ENCODE measurements at regions not wholly inside any gene's neighbourhood (a gene's known extent, or its start where the extent isn't known, plus 50 kb on each side); places are given as distances from the start of the nearest gene placed in this dataset.

GRCh38 chr12:89264837-89265236 lies 87.5 kb downstream of the DUSP6 start:
- no peak overlapping the region for H3K27ac ChIP-seq (ENCODE audit: low read depth, low read length)
- no peaks in the 10 kb centered on the region for H3K27me3 ChIP-seq (ENCODE audit: insufficient read depth, low read length)
- no peaks in the 10 kb centered on the region for H3K27me3 Mint-ChIP-seq
- no peak overlapping the region for H3K27ac Mint-ChIP-seq
- no peaks in the 10 kb centered on the region for H3K36me3 Mint-ChIP-seq
- DNase-seq: no peak
- no peaks in the 10 kb centered on the region for H3K4me1 Mint-ChIP-seq
- H3K36me3 ChIP-seq (ENCODE audit: insufficient read depth, low read length): no peaks in the 10 kb centered on the region
- H3K4me1 ChIP-seq (ENCODE audit: insufficient read depth, low read length): no peaks in the 10 kb centered on the region
- H3K4me3 Mint-ChIP-seq: no peak overlapping the region
- no peaks in the 10 kb centered on the region for H3K9me3 ChIP-seq (ENCODE audit: control insufficient read depth in 1 of 2, low read length in 2 of 2)
- intact Hi-C loops (cut with micrococcal nuclease): no loop called here
- ChIA-PET CTCF (ENCODE audit: partially characterized antibody) (no interaction called here), POLR2A (ENCODE audit: partially characterized antibody) (no interaction called here)
- H3K4me3 ChIP-seq (ENCODE audit: low read length in 2 of 2): no peak overlapping the region
- H3K9me3 Mint-ChIP-seq: no peaks in the 10 kb centered on the region

- Histone ChIP-seq H3K4me3 (ENCODE audit: low read length in 2 of 2) (no peak overlapping the region), H3K9me3 (ENCODE audit: control insufficient read depth in 1 of 2, low read length in 2 of 2) (no peaks in the 10 kb centered on the region), H3K27ac (ENCODE audit: low read depth, low read length) (no peak overlapping the region), H3K4me1 (ENCODE audit: insufficient read depth, low read length) (no peaks in the 10 kb centered on the region), H3K27me3 (ENCODE audit: insufficient read depth, low read length) (no peaks in the 10 kb centered on the region), H3K36me3 (ENCODE audit: insufficient read depth, low read length) (no peaks in the 10 kb centered on the region)
- ChIA-PET CTCF (ENCODE audit: partially characterized antibody) (no interaction called here), POLR2A (ENCODE audit: partially characterized antibody) (no interaction called here)
- intact Hi-C loops (cut with micrococcal nuclease): no loop called here
- Mint-ChIP-seq H3K9me3 (no peaks in the 10 kb centered on the region), H3K27ac (no peak overlapping the region), H3K4me1 (no peaks in the 10 kb centered on the region), H3K4me3 (no peak overlapping the region), H3K36me3 (no peaks in the 10 kb centered on the region), H3K27me3 (no peaks in the 10 kb centered on the region)
- no peak for DNase-seq
Observed at GRCh38 chr12:89263900-89264299, 88.4 kb downstream of the DUSP6 start.

GRCh38 chr12:89262855-89263552 lies 89.3 kb downstream of the DUSP6 start:
- peaks cover 0 to 8% (median under 1%) of the 10 kb centered on the region in 8 donors for H3K9me3 Mint-ChIP-seq
- no peak overlapping the region for H3K27ac Mint-ChIP-seq
- no peaks in the 10 kb centered on the region for H3K36me3 ChIP-seq (ENCODE audit: insufficient read depth, low read length)
- CTCF ChIA-PET (ENCODE audit: partially characterized antibody): interaction anchor here (0.9 kb wide), 1 partner anchor 18 kb away, joined by 3 read pairs; no protein-coding TSS in a partner anchor
- no peak overlapping the region for H3K27ac ChIP-seq (ENCODE audit: low read depth, low read length)
- no peaks in the 10 kb centered on the region for H3K36me3 Mint-ChIP-seq
- H3K4me3 ChIP-seq (ENCODE audit: low read length in 2 of 2): no peak overlapping the region
- H3K27me3 Mint-ChIP-seq: no peaks in the 10 kb centered on the region
- no peaks in the 10 kb centered on the region for H3K9me3 ChIP-seq (ENCODE audit: control insufficient read depth in 1 of 2, low read length in 2 of 2)
- H3K4me3 Mint-ChIP-seq: no peak overlapping the region
- no peaks in the 10 kb centered on the region for H3K4me1 Mint-ChIP-seq
- intact Hi-C loops (cut with micrococcal nuclease): no loop called here
- no peaks in the 10 kb centered on the region for H3K27me3 ChIP-seq (ENCODE audit: insufficient read depth, low read length)
- DNase-seq: no peak
- H3K4me1 ChIP-seq (ENCODE audit: insufficient read depth, low read length): no peaks in the 10 kb centered on the region
- POLR2A ChIA-PET (ENCODE audit: partially characterized antibody): no interaction called here

GRCh38 chr12:89261982-89262381 lies 90.3 kb downstream of the DUSP6 start:
- H3K9me3 ChIP-seq (ENCODE audit: control insufficient read depth in 1 of 2, low read length in 2 of 2): no peaks in the 10 kb centered on the region
- H3K36me3 ChIP-seq (ENCODE audit: insufficient read depth, low read length): no peaks in the 10 kb centered on the region
- Mint-ChIP-seq H3K4me1 (peaks cover 0 to 3% (median under 1%) of the 10 kb centered on the region in 4 donors), H3K4me3 (no peak overlapping the region), H3K36me3 (no peaks in the 10 kb centered on the region), H3K27me3 (no peaks in the 10 kb centered on the region), H3K27ac (no peak overlapping the region), H3K9me3 (peaks cover 0 to 8% (median 2%) of the 10 kb centered on the region in 8 donors)
- no peak for DNase-seq
- H3K4me3 ChIP-seq (ENCODE audit: low read length in 2 of 2): no peak overlapping the region
- no peaks in the 10 kb centered on the region for H3K4me1 ChIP-seq (ENCODE audit: insufficient read depth, low read length)
- no peak overlapping the region for H3K27ac ChIP-seq (ENCODE audit: low read depth, low read length)
- H3K27me3 ChIP-seq (ENCODE audit: insufficient read depth, low read length): no peaks in the 10 kb centered on the region
- intact Hi-C loops (cut with micrococcal nuclease): no loop called here
- POLR2A ChIA-PET (ENCODE audit: partially characterized antibody): no interaction called here
- CTCF ChIA-PET (ENCODE audit: partially characterized antibody): interaction anchor here (0.9 to 1.7 kb wide), 2 partner anchors 8 to 17 kb away, joined by 3 to 6 read pairs; no protein-coding TSS in a partner anchor

- Histone ChIP-seq H3K27ac (ENCODE audit: low read depth, low read length) (no peak overlapping the region), H3K36me3 (ENCODE audit: insufficient read depth, low read length) (no peaks in the 10 kb centered on the region), H3K9me3 (ENCODE audit: control insufficient read depth in 1 of 2, low read length in 2 of 2) (no peaks in the 10 kb centered on the region), H3K4me1 (ENCODE audit: insufficient read depth, low read length) (no peaks in the 10 kb centered on the region), H3K4me3 (ENCODE audit: low read length in 2 of 2) (no peak overlapping the region), H3K27me3 (ENCODE audit: insufficient read depth, low read length) (no peaks in the 10 kb centered on the region)
- ChIA-PET POLR2A (ENCODE audit: partially characterized antibody) (no interaction called here), CTCF (ENCODE audit: partially characterized antibody) (interaction anchor here (0.9 to 1.7 kb wide), 2 partner anchors 9 to 16 kb away, joined by 3 to 6 read pairs; no protein-coding TSS in a partner anchor)
- H3K9me3 Mint-ChIP-seq: peaks cover 0 to 8% (median 2%) of the 10 kb centered on the region in 8 donors
- intact Hi-C loops (cut with micrococcal nuclease): no loop called here
- no peak for DNase-seq
- peak overlapping the region in 1 of 7 donors; percentile 13 for H3K27ac Mint-ChIP-seq
- H3K4me1 Mint-ChIP-seq: peaks cover 0 to 4% (median under 1%) of the 10 kb centered on the region in 4 donors
- H3K36me3 Mint-ChIP-seq: no peaks in the 10 kb centered on the region
- no peak overlapping the region for H3K4me3 Mint-ChIP-seq
- no peaks in the 10 kb centered on the region for H3K27me3 Mint-ChIP-seq
Observed at GRCh38 chr12:89260841-89261637, 91.3 kb downstream of the DUSP6 start.

GRCh38 chr12:89259821-89260220 lies 92.5 kb downstream of the DUSP6 start:
- Histone ChIP-seq H3K4me1 (ENCODE audit: insufficient read depth, low read length) (no peaks in the 10 kb centered on the region), H3K4me3 (ENCODE audit: low read length in 2 of 2) (no peak overlapping the region), H3K36me3 (ENCODE audit: insufficient read depth, low read length) (no peaks in the 10 kb centered on the region), H3K27me3 (ENCODE audit: insufficient read depth, low read length) (no peaks in the 10 kb centered on the region), H3K9me3 (ENCODE audit: control insufficient read depth in 1 of 2, low read length in 2 of 2) (no peaks in the 10 kb centered on the region), H3K27ac (ENCODE audit: low read depth, low read length) (no peak overlapping the region)
- CTCF ChIA-PET (ENCODE audit: partially characterized antibody): no interaction called here
- H3K4me3 Mint-ChIP-seq: no peak overlapping the region
- POLR2A ChIA-PET (ENCODE audit: partially characterized antibody): no interaction called here
- intact Hi-C loops (cut with micrococcal nuclease): no loop called here
- no peaks in the 10 kb centered on the region for H3K27me3 Mint-ChIP-seq
- no peak for DNase-seq
- H3K36me3 Mint-ChIP-seq: no peaks in the 10 kb centered on the region
- peaks cover 0 to 8% (median 2%) of the 10 kb centered on the region in 8 donors for H3K9me3 Mint-ChIP-seq
- H3K4me1 Mint-ChIP-seq: peaks cover 0 to 4% (median under 1%) of the 10 kb centered on the region in 4 donors
- H3K27ac Mint-ChIP-seq: no peak overlapping the region

- DNase-seq: peak in 1 of 5 donors; percentile 22
- Mint-ChIP-seq H3K27me3 (no peaks in the 10 kb centered on the region), H3K4me3 (no peak overlapping the region), H3K36me3 (no peaks in the 10 kb centered on the region), H3K9me3 (peaks cover 0 to 8% (median 2%) of the 10 kb centered on the region in 8 donors), H3K4me1 (peaks cover 0 to 4% (median under 1%) of the 10 kb centered on the region in 4 donors), H3K27ac (no peak overlapping the region)
- H3K27ac ChIP-seq (ENCODE audit: low read depth, low read length): no peak overlapping the region
- CTCF ChIA-PET (ENCODE audit: partially characterized antibody): no interaction called here
- H3K36me3 ChIP-seq (ENCODE audit: insufficient read depth, low read length): no peaks in the 10 kb centered on the region
- H3K27me3 ChIP-seq (ENCODE audit: insufficient read depth, low read length): no peaks in the 10 kb centered on the region
- no peak overlapping the region for H3K4me3 ChIP-seq (ENCODE audit: low read length in 2 of 2)
- POLR2A ChIA-PET (ENCODE audit: partially characterized antibody): no interaction called here
- H3K4me1 ChIP-seq (ENCODE audit: insufficient read depth, low read length): no peaks in the 10 kb centered on the region
- no peaks in the 10 kb centered on the region for H3K9me3 ChIP-seq (ENCODE audit: control insufficient read depth in 1 of 2, low read length in 2 of 2)
- intact Hi-C loops (cut with micrococcal nuclease): no loop called here
Observed at GRCh38 chr12:89258240-89258969, 93.9 kb downstream of the DUSP6 start.

Measured in CD4-positive, alpha-beta memory T cell (primary cell).